ENCODE measurements at regions not wholly inside any gene's neighbourhood (a gene's known extent, or its start where the extent isn't known, plus 50 kb on each side); places are given as distances from the start of the nearest gene placed in this dataset.

DNA sequence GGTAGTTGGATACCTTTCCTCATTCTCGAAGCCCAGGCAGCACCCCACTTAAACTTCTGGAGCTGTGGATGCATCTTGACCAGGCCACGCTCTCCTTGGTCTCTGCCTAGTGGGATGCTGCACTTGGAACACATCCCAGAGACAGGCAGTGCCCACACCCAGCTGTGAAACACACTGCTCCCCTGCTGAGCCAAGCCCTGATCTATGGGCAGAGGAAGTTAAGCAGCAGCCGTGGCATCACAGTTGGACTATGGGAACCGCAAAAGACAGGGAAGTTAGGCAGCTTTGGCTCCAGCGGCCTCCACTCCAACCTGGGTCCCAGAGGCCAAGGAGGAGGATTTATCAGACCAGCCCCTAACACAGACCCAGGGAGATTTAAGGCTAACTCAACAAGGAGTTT, 284.8 kb upstream of the CCL2 start:
- TF ChIP-seq FOXM1 (IDR thresholded peaks at IDR 0.05; ENCODE audit: borderline replicate concordance, low read depth) (no peak), YY1 (IDR thresholded peaks at IDR 0.05; ENCODE audit: low read depth) (no peak), TEAD4 (IDR thresholded peaks at IDR 0.05) (no peak)

DNA sequence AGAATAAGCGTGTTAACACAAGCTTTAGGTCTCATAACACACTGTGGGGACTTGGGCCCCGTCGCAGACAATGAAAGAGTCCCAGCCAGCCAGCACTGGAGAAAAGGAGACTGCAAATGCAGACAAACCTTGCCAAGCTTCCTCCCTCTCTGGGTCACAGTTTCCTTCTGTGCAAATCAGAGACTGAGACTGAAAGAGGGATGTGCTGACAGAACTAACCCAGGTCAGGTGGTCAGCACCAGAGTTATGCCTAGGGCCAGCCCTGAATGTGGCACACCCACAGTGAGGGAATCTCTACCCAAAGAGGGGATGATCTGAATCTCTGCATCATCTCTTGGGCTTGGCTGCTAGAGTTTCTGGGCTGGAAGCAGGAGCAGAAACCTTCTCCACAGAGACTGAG, 282.3 kb upstream of the CCL2 start:
- TF ChIP-seq CREB1 (IDR thresholded peaks at IDR 0.05; ENCODE audit: low read depth) (no peak), EP300 (IDR thresholded peaks at IDR 0.05; ENCODE audit: borderline replicate concordance) (no peak), RAD21 (IDR thresholded peaks at IDR 0.05; ENCODE audit: low read depth) (no peak), TEAD4 (IDR thresholded peaks at IDR 0.05) (no peak), CEBPB (IDR thresholded peaks at IDR 0.05) (no peak), NFIC (IDR thresholded peaks at IDR 0.05) (no peak), TAF1 (IDR thresholded peaks at IDR 0.05; ENCODE audit: low read depth) (no peak), TCF12 (IDR thresholded peaks at IDR 0.05; ENCODE audit: low read depth) (no peak), YY1 (IDR thresholded peaks at IDR 0.05; ENCODE audit: low read depth) (no peak), FOXM1 (IDR thresholded peaks at IDR 0.05; ENCODE audit: borderline replicate concordance, low read depth) (no peak), EGR1 (IDR thresholded peaks at IDR 0.05) (no peak), ZBTB7A (IDR thresholded peaks at IDR 0.05; ENCODE audit: low read depth) (no peak)
- TF ChIP-seq, protein P1, sequence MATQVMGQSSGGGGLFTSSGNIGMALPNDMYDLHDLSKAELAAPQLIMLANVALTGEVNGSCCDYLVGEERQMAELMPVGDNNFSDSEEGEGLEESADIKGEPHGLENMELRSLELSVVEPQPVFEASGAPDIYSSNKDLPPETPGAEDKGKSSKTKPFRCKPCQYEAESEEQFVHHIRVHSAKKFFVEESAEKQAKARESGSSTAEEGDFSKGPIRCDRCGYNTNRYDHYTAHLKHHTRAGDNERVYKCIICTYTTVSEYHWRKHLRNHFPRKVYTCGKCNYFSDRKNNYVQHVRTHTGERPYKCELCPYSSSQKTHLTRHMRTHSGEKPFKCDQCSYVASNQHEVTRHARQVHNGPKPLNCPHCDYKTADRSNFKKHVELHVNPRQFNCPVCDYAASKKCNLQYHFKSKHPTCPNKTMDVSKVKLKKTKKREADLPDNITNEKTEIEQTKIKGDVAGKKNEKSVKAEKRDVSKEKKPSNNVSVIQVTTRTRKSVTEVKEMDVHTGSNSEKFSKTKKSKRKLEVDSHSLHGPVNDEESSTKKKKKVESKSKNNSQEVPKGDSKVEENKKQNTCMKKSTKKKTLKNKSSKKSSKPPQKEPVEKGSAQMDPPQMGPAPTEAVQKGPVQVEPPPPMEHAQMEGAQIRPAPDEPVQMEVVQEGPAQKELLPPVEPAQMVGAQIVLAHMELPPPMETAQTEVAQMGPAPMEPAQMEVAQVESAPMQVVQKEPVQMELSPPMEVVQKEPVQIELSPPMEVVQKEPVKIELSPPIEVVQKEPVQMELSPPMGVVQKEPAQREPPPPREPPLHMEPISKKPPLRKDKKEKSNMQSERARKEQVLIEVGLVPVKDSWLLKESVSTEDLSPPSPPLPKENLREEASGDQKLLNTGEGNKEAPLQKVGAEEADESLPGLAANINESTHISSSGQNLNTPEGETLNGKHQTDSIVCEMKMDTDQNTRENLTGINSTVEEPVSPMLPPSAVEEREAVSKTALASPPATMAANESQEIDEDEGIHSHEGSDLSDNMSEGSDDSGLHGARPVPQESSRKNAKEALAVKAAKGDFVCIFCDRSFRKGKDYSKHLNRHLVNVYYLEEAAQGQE (IDR thresholded peaks at IDR 0.05; ENCODE audit: low read depth) = no peak
- TF ChIP-seq, protein P2, sequence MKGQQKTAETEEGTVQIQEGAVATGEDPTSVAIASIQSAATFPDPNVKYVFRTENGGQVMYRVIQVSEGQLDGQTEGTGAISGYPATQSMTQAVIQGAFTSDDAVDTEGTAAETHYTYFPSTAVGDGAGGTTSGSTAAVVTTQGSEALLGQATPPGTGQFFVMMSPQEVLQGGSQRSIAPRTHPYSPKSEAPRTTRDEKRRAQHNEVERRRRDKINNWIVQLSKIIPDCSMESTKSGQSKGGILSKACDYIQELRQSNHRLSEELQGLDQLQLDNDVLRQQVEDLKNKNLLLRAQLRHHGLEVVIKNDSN (IDR thresholded peaks at IDR 0.05) = no peak
- TF ChIP-seq, protein P3, sequence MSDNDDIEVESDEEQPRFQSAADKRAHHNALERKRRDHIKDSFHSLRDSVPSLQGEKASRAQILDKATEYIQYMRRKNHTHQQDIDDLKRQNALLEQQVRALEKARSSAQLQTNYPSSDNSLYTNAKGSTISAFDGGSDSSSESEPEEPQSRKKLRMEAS (IDR thresholded peaks at IDR 0.05) = no peak

DNA sequence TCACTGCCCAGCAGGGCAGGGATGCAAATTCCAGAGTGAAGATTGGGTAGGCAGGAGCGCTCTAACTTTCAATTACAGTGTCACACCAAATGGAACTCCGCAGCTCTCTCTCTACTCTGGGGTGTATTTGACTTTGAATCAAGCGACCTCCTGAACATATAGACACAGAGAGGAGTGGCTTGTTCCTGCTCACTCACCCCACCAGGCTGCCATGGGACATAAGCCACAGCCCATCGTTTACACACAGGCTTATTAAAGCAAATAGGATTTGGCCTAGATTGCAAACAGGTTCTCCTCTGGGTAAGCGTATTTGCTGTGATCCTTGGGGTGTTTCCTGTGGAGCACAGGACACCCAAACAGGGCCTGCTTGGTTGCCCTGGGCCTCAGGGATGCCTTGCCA, 281.6 kb upstream of the CCL2 start:
- no peak for TF ChIP-seq TCF12 (IDR thresholded peaks at IDR 0.05; ENCODE audit: low read depth)

DNA sequence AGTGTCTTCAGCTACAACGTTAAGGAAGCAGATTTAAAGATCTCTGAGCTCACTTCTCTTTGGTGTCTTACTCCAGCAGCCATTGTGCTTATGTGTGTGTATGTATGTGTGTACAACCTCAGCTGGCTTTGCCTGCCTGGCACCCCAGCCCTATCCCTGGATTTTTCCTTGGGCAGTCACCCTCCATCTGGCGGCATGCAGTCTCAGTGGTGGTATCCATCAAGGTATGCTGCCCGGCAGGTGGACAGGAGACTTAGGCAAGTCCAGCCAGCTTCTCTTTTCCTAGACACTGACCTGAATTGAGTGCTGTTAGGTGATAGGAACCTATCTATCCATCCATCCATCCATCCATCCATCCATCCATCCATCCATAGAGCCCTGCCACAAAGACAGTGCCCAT, 280.8 kb upstream of the CCL2 start:
- TF ChIP-seq ZBTB7A (IDR thresholded peaks at IDR 0.05; ENCODE audit: low read depth) = no peak
- TF ChIP-seq YY1 (IDR thresholded peaks at IDR 0.05; ENCODE audit: low read depth) = no peak
- no peak for TF ChIP-seq CREB1 (IDR thresholded peaks at IDR 0.05; ENCODE audit: low read depth)
- TF ChIP-seq EGR1 (IDR thresholded peaks at IDR 0.05) = no peak
- TF ChIP-seq EP300 (IDR thresholded peaks at IDR 0.05; ENCODE audit: borderline replicate concordance) = no peak
- TF ChIP-seq TCF12 (IDR thresholded peaks at IDR 0.05; ENCODE audit: low read depth) = no peak
- TF ChIP-seq, protein P3 (IDR thresholded peaks at IDR 0.05) = no peak
- no peak for TF ChIP-seq CEBPB (IDR thresholded peaks at IDR 0.05)
- no peak for TF ChIP-seq FOXM1 (IDR thresholded peaks at IDR 0.05; ENCODE audit: borderline replicate concordance, low read depth)
- TF ChIP-seq TAF1 (IDR thresholded peaks at IDR 0.05; ENCODE audit: low read depth) = no peak
- TF ChIP-seq NFIC (IDR thresholded peaks at IDR 0.05) = no peak
- TF ChIP-seq TEAD4 (IDR thresholded peaks at IDR 0.05) = no peak
- TF ChIP-seq, protein P1 (IDR thresholded peaks at IDR 0.05; ENCODE audit: low read depth) = no peak
- TF ChIP-seq, protein P2 (IDR thresholded peaks at IDR 0.05) = no peak
- TF ChIP-seq RAD21 (IDR thresholded peaks at IDR 0.05; ENCODE audit: low read depth) = no peak

DNA sequence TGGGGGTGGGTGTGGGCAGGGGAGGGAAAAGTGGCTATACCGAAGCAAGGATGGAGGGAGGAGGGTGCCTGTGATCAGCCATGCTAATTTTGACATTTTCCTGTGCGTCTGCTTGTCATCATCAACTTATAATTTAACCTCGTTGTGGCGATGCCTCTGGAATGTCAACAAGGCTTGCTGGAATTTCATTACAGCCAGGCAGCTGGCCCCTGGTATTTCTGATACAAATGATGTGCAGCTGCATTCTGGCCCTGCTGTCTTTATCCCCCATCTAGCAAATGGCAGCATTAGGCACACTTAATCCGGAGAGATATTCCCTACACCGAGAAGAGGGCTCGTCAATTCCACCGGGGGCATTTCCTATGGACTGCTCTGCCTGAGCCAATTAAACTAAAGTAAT, 278.3 kb upstream of the CCL2 start:
- no peak for TF ChIP-seq EGR1 (IDR thresholded peaks at IDR 0.05)
- TF ChIP-seq CEBPB (IDR thresholded peaks at IDR 0.05) = no peak
- TF ChIP-seq, protein P1 (IDR thresholded peaks at IDR 0.05; ENCODE audit: low read depth) = no peak
- TF ChIP-seq CREB1 (IDR thresholded peaks at IDR 0.05; ENCODE audit: low read depth) = no peak
- TF ChIP-seq, protein P3 (IDR thresholded peaks at IDR 0.05) = no peak
- TF ChIP-seq FOXM1 (IDR thresholded peaks at IDR 0.05; ENCODE audit: borderline replicate concordance, low read depth) = no peak
- no peak for TF ChIP-seq NFIC (IDR thresholded peaks at IDR 0.05)
- TF ChIP-seq RAD21 (IDR thresholded peaks at IDR 0.05; ENCODE audit: low read depth) = no peak
- no peak for TF ChIP-seq TAF1 (IDR thresholded peaks at IDR 0.05; ENCODE audit: low read depth)
- TF ChIP-seq EP300 (IDR thresholded peaks at IDR 0.05; ENCODE audit: borderline replicate concordance) = no peak
- no peak for TF ChIP-seq TCF12 (IDR thresholded peaks at IDR 0.05; ENCODE audit: low read depth)
- no peak for TF ChIP-seq YY1 (IDR thresholded peaks at IDR 0.05; ENCODE audit: low read depth)
- no peak for TF ChIP-seq ZBTB7A (IDR thresholded peaks at IDR 0.05; ENCODE audit: low read depth)
- no peak for TF ChIP-seq TEAD4 (IDR thresholded peaks at IDR 0.05)
- TF ChIP-seq, protein P2 (IDR thresholded peaks at IDR 0.05) = no peak

Data from Ishikawa (cell line).